SK-N-SH treated with all-trans-retinoic acid at 6 μM for 48 hours (cell line): ENCODE measurements at regions not wholly inside any gene's neighbourhood (a gene's known extent, or its start where the extent isn't known, plus 50 kb on each side); places are given as distances from the start of the nearest gene placed in this dataset.

Source experiments
- ATAC-seq: fragments of 200-7000 bp; cut with Tn5 transposase; 3 replicates; pipeline ENCODE4 v1.9.1; 2020; ENCODE audit warnings: mild to moderate bottlenecking, moderate library complexity
- ARNTL ChIP-seq: fragments of 450-650 bp; formaldehyde crosslinking; IDR thresholded peaks from 2 replicates; pipeline ENCODE4 v1.5.0; 2020; ENCODE audit warnings: low read depth, mild to moderate bottlenecking, moderate library complexity, borderline replicate concordance
- CREB5 ChIP-seq: fragments of 250-450 bp; sonication (Bioruptor Pico); IDR thresholded peaks from 2 replicates; pipeline ENCODE4 v1.5.1; 2020; ENCODE audit warnings: low read depth, mild to moderate bottlenecking, moderate library complexity
- CSDC2 ChIP-seq: fragments of 250-450 bp; sonication (Bioruptor Pico); IDR thresholded peaks from 2 replicates; pipeline ENCODE4 v1.5.0; 2020; ENCODE audit warnings: mild to moderate bottlenecking, moderate library complexity
- CSRNP3 ChIP-seq: fragments of 250-450 bp; sonication (Bioruptor Pico); IDR thresholded peaks from 2 replicates; pipeline ENCODE4 v1.5.1; 2021; ENCODE audit warnings: mild to moderate bottlenecking, moderate library complexity
- GLIS3 ChIP-seq: fragments of 250-450 bp; sonication (Bioruptor Pico); IDR thresholded peaks from 2 replicates; pipeline ENCODE4 v1.5.0; 2020; ENCODE audit warnings: mild to moderate bottlenecking, moderate library complexity
- ISL1 ChIP-seq: fragments of 250-450 bp; sonication (Bioruptor Pico); IDR thresholded peaks from 2 replicates; pipeline ENCODE4 v2.1.2; 2022; ENCODE audit warnings: mild to moderate bottlenecking, moderate library complexity
- OSR1 ChIP-seq: fragments of 250-450 bp; sonication (Bioruptor Pico); IDR thresholded peaks from 2 replicates; pipeline ENCODE4 v1.8.0; 2022; ENCODE audit warnings: moderate library complexity, mild to moderate bottlenecking, inconsistent platforms
- PATZ1 ChIP-seq: fragments of 250-450 bp; sonication (Bioruptor Pico); IDR thresholded peaks from 2 replicates; pipeline ENCODE4 v1.8.0; 2020; ENCODE audit warnings: mild to moderate bottlenecking, moderate library complexity, borderline replicate concordance
- POU6F1 ChIP-seq: fragments of 250-450 bp; sonication (Bioruptor Pico); IDR thresholded peaks from 2 replicates; pipeline ENCODE4 v1.8.0; 2021; ENCODE audit warnings: low read depth, mild to moderate bottlenecking, moderate library complexity, borderline replicate concordance
- PPARA ChIP-seq: fragments of 250-450 bp; sonication (Bioruptor Pico); IDR thresholded peaks from 2 replicates; pipeline ENCODE4 v1.5.0; 2020; ENCODE audit warnings: mild to moderate bottlenecking, borderline replicate concordance
- RARB ChIP-seq: fragments of 250-450 bp; sonication (Bioruptor Pico); IDR thresholded peaks from 2 replicates; pipeline ENCODE4 v1.8.0; 2021; ENCODE audit warnings: mild to moderate bottlenecking, moderate library complexity
- SNAI2 ChIP-seq: fragments of 250-450 bp; sonication (Bioruptor Pico); IDR thresholded peaks from 2 replicates; pipeline ENCODE4 v1.5.0; 2020; ENCODE audit warnings: mild to moderate bottlenecking, moderate library complexity
- TCF4 ChIP-seq: fragments of 250-450 bp; sonication (Bioruptor Pico); IDR thresholded peaks from 2 replicates; pipeline ENCODE4 v1.8.0; 2021; ENCODE audit warnings: mild to moderate bottlenecking, moderate library complexity, borderline replicate concordance
- TOX ChIP-seq: fragments of 250-450 bp; sonication (Bioruptor Pico); IDR thresholded peaks from 2 replicates; pipeline ENCODE4 v1.8.0; 2021; ENCODE audit warnings: mild to moderate bottlenecking, moderate library complexity, borderline replicate concordance
- TSHZ2 ChIP-seq: fragments of 250-450 bp; sonication (Bioruptor Pico); IDR thresholded peaks from 2 replicates; pipeline ENCODE4 v1.5.0; 2020; ENCODE audit warnings: mild to moderate bottlenecking, moderate library complexity
- ZC3H10 ChIP-seq: fragments of 250-450 bp; sonication (Bioruptor Pico); IDR thresholded peaks from 2 replicates; pipeline ENCODE4 v1.5.1; 2021; ENCODE audit warnings: mild to moderate bottlenecking, moderate library complexity
- ZFP3 ChIP-seq: fragments of 250-450 bp; sonication (Bioruptor Pico); IDR thresholded peaks from 2 replicates; pipeline ENCODE4 v1.5.0; 2020; ENCODE audit warnings: mild to moderate bottlenecking, moderate library complexity
- ZFP30 ChIP-seq: fragments of 450-650 bp; formaldehyde crosslinking; IDR thresholded peaks from 2 replicates; pipeline ENCODE4 v1.5.0; 2022; ENCODE audit warnings: mild to moderate bottlenecking, moderate library complexity
- ZNF565 ChIP-seq: fragments of 450-650 bp; formaldehyde crosslinking; conservative IDR thresholded peaks from 2 replicates; pipeline ENCODE4 v1.5.0; 2020; ENCODE audit warnings: low read depth, mild to moderate bottlenecking, moderate library complexity
- ZNF8 ChIP-seq: fragments of 450-650 bp; formaldehyde crosslinking; IDR thresholded peaks from 2 replicates; pipeline ENCODE4 v1.5.0; 2020; ENCODE audit warnings: mild to moderate bottlenecking, moderate library complexity

GRCh38 chr3:182135056-182135455 lies 423.3 kb downstream of the SOX2 start (continued):
- no peak for TF ChIP-seq TSHZ2
- TF ChIP-seq PATZ1 (CRISPR knock-in tag): no peak
- TF ChIP-seq RARB (CRISPR knock-in tag): no peak
- TF ChIP-seq ZFP30 (CRISPR knock-in tag): no peak
- no peak for TF ChIP-seq CREB5 (CRISPR knock-in tag)
- no peak for TF ChIP-seq ZC3H10 (CRISPR knock-in tag)
- TF ChIP-seq OSR1 (CRISPR knock-in tag): no peak

GRCh38 chr3:182136008-182136910 lies 424.5 kb downstream of the SOX2 start:
- ATAC-seq: no peak
- TF ChIP-seq ZNF565 (CRISPR knock-in tag) (no peak), ARNTL (no peak), CREB5 (CRISPR knock-in tag) (no peak), ISL1 (CRISPR knock-in tag) (no peak), TOX (CRISPR knock-in tag) (no peak), ZFP3 (no peak), SNAI2 (CRISPR knock-in tag) (no peak), TSHZ2 (no peak), OSR1 (CRISPR knock-in tag) (no peak), RARB (CRISPR knock-in tag) (no peak), CSRNP3 (no peak), PPARA (no peak), CSDC2 (CRISPR knock-in tag) (no peak), ZC3H10 (CRISPR knock-in tag) (no peak), POU6F1 (CRISPR knock-in tag) (no peak), GLIS3 (no peak), ZNF8 (CRISPR knock-in tag) (no peak), TCF4 (no peak), ZFP30 (CRISPR knock-in tag) (no peak), PATZ1 (CRISPR knock-in tag) (no peak)
- TF ChIP-seq, all 23 proteins: peak for 0
